AG09319 (cell line): ENCODE measurements at regions not wholly inside any gene's neighbourhood (a gene's known extent, or its start where the extent isn't known, plus 50 kb on each side); places are given as distances from the start of the nearest gene placed in this dataset.

ENCODE experiments used
- DNase-seq: peaks from one replicate; pipeline ENCODE4 v3.0.0-alpha.2; 2010; ENCODE audit warnings: low read depth; ENCODE audit errors: extremely low read depth
- TF ChIP-seq, protein P1 (sequence below): IDR thresholded peaks from 2 replicates; pipeline ENCODE4 v1.5.1; 2011; ENCODE audit warnings: low read depth, mild to moderate bottlenecking, inconsistent platforms, low read length, moderate library complexity

DNA sequence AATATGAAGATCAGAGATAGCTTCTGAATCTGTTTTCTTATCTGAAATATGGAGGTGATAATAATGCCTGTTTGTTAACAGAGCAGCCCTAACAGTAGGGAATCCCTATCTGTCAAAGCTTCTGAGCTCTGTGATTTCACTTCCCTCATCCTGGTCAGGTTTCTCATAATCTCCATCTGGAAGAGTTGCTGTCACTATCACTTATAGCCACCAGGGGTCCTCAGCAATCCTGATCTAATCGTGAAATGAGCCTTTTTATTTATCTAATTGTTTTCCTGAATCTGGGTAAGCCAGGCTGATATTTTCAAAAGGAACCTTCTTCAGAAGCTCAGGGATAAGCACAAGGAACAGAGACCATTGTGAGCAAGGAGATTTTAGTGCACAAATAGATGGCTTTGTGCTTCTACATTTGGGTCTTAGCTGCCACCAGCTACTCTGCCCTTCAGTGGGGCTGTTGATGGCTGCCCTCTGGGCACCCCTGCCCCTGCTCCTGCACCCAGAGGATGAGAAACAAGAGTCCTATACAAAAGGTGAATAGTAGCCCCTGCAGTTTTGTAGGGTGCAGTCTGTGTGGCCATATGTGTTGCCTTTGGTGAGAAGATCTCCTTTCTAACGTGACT is 196.4 kb upstream of the RADX start:
- DNase-seq, result no peak
- TF ChIP-seq, protein P1, sequence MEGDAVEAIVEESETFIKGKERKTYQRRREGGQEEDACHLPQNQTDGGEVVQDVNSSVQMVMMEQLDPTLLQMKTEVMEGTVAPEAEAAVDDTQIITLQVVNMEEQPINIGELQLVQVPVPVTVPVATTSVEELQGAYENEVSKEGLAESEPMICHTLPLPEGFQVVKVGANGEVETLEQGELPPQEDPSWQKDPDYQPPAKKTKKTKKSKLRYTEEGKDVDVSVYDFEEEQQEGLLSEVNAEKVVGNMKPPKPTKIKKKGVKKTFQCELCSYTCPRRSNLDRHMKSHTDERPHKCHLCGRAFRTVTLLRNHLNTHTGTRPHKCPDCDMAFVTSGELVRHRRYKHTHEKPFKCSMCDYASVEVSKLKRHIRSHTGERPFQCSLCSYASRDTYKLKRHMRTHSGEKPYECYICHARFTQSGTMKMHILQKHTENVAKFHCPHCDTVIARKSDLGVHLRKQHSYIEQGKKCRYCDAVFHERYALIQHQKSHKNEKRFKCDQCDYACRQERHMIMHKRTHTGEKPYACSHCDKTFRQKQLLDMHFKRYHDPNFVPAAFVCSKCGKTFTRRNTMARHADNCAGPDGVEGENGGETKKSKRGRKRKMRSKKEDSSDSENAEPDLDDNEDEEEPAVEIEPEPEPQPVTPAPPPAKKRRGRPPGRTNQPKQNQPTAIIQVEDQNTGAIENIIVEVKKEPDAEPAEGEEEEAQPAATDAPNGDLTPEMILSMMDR, result peak; percentile 63

DNA sequence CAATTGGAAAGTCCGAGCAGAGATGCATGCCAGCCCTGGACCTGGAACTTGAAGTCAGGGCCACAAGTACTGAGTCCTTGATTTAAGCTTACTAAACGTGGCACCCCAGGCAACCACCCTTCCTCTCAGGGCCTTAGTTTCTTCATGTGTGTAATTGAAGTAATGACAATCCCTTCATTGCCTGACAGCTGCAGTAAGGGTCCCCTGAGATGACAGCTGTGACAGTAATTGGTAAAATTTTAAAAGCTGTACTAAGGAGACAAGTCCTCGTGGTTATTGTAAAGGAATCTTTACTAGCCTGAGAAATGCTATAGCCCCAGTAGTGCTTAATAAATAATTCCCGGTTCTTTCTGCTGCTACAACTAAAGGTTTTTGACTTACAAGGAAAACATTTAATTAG is 175.1 kb upstream of the RADX start:
- TF ChIP-seq, protein P1, result no peak
- no peak for DNase-seq

DNA sequence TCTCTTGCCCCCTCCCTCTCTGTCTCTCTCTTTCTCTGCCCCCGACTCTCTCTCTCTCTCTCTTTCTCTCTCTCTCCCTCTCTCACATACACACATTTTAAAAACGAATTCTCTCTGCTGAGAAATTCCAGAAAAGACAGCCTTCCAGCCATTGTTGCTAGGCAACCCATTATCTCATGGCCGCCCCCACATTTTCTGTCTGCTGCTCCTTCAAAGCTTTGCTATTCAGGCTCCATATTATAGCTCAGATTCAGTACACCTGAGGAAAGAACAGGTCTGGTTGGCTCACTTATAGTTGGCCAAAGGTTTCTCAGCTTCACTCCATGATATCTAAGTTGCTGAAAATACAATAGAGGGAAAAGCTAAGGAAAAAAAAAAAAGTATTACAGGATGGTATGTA is 174.4 kb upstream of the RADX start:
- no peak for DNase-seq
- TF ChIP-seq, protein P1, result no peak

DNA sequence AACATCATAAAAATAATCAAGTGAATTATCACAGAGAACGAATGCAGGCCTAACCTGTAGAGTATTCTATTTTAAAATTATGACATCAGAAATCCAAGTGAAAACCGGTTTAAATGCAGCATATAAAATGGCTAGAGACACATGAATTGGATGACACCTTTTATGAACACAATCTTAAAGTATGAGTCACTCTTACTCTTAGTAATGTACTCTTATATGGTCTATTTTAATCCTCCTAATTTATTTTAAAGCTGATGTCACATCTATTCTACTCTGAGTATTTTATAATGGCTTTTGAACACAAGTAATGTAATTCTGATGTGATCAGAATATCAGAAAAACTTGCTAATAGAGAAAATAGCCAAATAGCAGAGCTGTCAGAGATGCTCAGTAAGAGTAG is 161.4 kb upstream of the RADX start:
- no peak for DNase-seq
- TF ChIP-seq, protein P1, result no peak

DNA sequence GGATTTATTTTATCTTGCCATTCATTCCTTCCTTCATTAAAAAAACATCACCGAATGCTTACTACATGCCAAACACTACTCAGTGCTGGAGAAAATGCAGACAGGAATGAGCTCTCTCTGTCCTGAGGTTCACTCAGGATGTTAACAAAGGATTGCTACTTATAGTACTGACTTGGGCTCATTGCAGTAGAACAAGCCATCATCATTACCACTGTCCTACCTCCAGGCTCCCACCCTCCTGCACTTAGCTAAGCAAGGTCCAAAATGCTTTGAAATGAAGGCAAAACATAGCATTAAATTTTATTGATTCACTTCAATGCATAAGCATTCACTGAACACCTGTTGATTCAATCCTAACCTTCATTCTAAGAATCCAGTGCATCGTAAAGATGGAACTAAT is 159.8 kb upstream of the RADX start:
- no peak for DNase-seq
- TF ChIP-seq, protein P1, result no peak

DNA sequence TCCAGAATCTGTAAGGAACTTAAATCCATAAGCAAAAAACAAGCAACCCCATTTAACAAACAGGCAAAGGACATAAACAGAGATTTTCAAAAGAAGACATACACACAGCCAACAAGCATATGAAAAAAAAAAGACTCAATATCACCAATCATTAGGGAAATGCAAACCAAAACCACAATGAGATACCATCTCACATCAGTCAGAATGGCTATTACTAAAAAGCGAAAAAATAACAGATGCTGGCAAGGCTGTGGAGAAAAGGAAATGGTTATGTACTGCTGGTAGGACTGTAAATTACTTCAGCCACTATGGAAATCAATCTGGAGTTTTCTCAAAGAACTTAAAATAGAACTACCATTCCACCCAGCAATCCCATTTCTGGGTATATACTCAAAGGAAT is 156.8 kb upstream of the RADX start:
- DNase-seq, result no peak
- TF ChIP-seq, protein P1, result no peak

DNA sequence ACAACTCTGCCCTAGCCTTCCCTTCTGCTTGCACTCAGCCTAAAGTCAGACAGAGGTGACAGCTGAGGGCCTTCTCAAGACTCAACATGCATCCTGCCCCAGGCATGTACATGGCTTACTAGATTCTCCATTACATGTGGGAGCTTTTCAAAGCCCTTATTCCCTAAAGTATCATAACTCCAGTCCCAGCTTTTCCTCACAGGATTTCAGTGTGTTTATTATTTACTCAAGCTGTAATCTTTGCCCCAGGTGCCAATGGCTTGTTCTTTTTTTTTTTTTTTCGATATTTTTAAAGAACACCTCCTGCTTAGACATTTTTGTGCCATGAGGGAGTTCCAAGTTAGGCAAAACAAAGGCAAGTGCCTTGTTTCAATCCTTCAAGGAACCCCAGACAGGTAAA is 154.0 kb upstream of the RADX start:
- DNase-seq, result no peak
- TF ChIP-seq, protein P1, result no peak
